CD14-positive monocyte (primary cell): ENCODE measurements at regions not wholly inside any gene's neighbourhood (a gene's known extent, or its start where the extent isn't known, plus 50 kb on each side); places are given as distances from the start of the nearest gene placed in this dataset.

Experiments
- DNase-seq, 3 donors: peaks; one replicate each; pipeline ENCODE4 v3.0.0-alpha.2; 2011 to 2022
- H2AFZ ChIP-seq: 2 replicates; pipeline ENCODE4 v1.6.0; 2012; ENCODE audit warnings: mild to moderate bottlenecking, low read depth, low read length, inconsistent platforms; ENCODE audit not compliant: insufficient read depth, poor library complexity, severe bottlenecking
- H3K27ac ChIP-seq, 2 donors: 1 replicate in 1 of 2; 2 replicates in 1 of 2; pipeline ENCODE4 v1.5.1; 2012 to 2013; ENCODE audit warnings: low read length in 2 of 2, control low read depth in 1 of 2, inconsistent platforms in 1 of 2, low read depth in 1 of 2, mild to moderate bottlenecking in 1 of 2
- H3K27me3 ChIP-seq, 2 donors: one replicate each; pipeline versions ENCODE4 v1.6.0 to v1.6.1; 2011 to 2013; ENCODE audit warnings: low read length in 2 of 2; ENCODE audit not compliant: control insufficient read depth in 2 of 2, insufficient read depth in 2 of 2
- H3K36me3 ChIP-seq, 2 donors: replicated peaks in 1 of 2; 1 replicate in 1 of 2; 2 replicates in 1 of 2; pipeline versions ENCODE4 v1.5.1 to v1.6.1; 2012 to 2013; ENCODE audit warnings: low read length in 2 of 2, control low read depth in 1 of 2, inconsistent platforms in 1 of 2, mild to moderate bottlenecking in 1 of 2; ENCODE audit not compliant: insufficient read depth in 2 of 2, control insufficient read depth in 1 of 2
- H3K4me1 ChIP-seq, 2 donors: 1 replicate in 1 of 2; 2 replicates in 1 of 2; pipeline versions ENCODE4 v1.5.1 to v1.6.1; 2012 to 2013; ENCODE audit warnings: low read length in 2 of 2, control low read depth in 1 of 2, inconsistent platforms in 1 of 2, mild to moderate bottlenecking in 1 of 2, moderate library complexity in 1 of 2; ENCODE audit not compliant: insufficient read depth in 2 of 2, control insufficient read depth in 1 of 2
- H3K4me2 ChIP-seq: replicated peaks from 2 replicates; pipeline ENCODE3; 2012; ENCODE audit warnings: low read length, moderate library complexity, mild to moderate bottlenecking; ENCODE audit not compliant: poor library complexity, severe bottlenecking; ENCODE audit errors: extremely low read depth
- H3K4me3 ChIP-seq, 3 experiments: fragments of 200-600 bp in 1 of 3; sonication (generic) in 1 of 3; replicated peaks in 1 of 3; 1 replicate in 2 of 3; 2 replicates in 1 of 3; pipeline ENCODE4 v1.5.1; 2011 to 2013; ENCODE audit warnings: low read length in 3 of 3, mild to moderate bottlenecking in 3 of 3, control low read depth in 2 of 3, low read depth in 2 of 3, inconsistent platforms in 1 of 3, moderate library complexity in 1 of 3
- H3K79me2 ChIP-seq: 2 replicates; pipeline ENCODE4 v1.6.0; 2012; ENCODE audit warnings: mild to moderate bottlenecking, control low read depth, inconsistent platforms, low read length, moderate library complexity; ENCODE audit not compliant: insufficient read depth
- H3K9ac ChIP-seq: 2 replicates; pipeline ENCODE4 v1.6.0; 2017; ENCODE audit warnings: low read length, mild to moderate bottlenecking; ENCODE audit not compliant: insufficient read depth, poor library complexity, severe bottlenecking
- H3K9me3 ChIP-seq, 2 donors: replicated peaks in 1 of 2; 1 replicate in 1 of 2; 2 replicates in 1 of 2; pipeline versions ENCODE4 v1.5.1 to v1.6.1; 2012 to 2013; ENCODE audit warnings: low read length in 2 of 2, control low read depth in 1 of 2; ENCODE audit not compliant: control insufficient read depth in 1 of 2, insufficient read depth in 1 of 2
- H4K20me1 ChIP-seq: 2 replicates; pipeline ENCODE4 v1.6.0; 2012; ENCODE audit warnings: mild to moderate bottlenecking, low read length, control low read depth, moderate library complexity; ENCODE audit not compliant: insufficient read depth
- H3K27ac Mint-ChIP-seq, 7 donors: one replicate each; pipeline ENCODE4 v1.8.0; 2020; ENCODE audit warnings: mild to moderate bottlenecking in 7 of 7, mixed read lengths in 7 of 7, moderate library complexity in 6 of 7, inconsistent platforms in 2 of 7
- H3K27me3 Mint-ChIP-seq, 3 donors: one replicate each; pipeline ENCODE4 v1.8.0; 2021 to 2022; ENCODE audit warnings: low read depth in 3 of 3, mild to moderate bottlenecking in 3 of 3, mixed read lengths in 3 of 3, moderate library complexity in 3 of 3, inconsistent platforms in 1 of 3
- H3K36me3 Mint-ChIP-seq, 2 donors: one replicate each; pipeline ENCODE4 v1.8.0; 2020; ENCODE audit warnings: mixed read lengths in 2 of 2, inconsistent platforms in 1 of 2, mild to moderate bottlenecking in 1 of 2
- H3K4me1 Mint-ChIP-seq: one replicate; pipeline ENCODE4 v1.8.0; 2020; ENCODE audit warnings: mild to moderate bottlenecking, mixed read lengths
- H3K4me3 Mint-ChIP-seq, 2 donors: one replicate each; pipeline ENCODE4 v1.8.0; 2020; ENCODE audit warnings: mild to moderate bottlenecking in 2 of 2, mixed read lengths in 2 of 2, moderate library complexity in 1 of 2
- H3K9me3 Mint-ChIP-seq, 7 donors: one replicate each; pipeline ENCODE4 v1.8.0; 2020 to 2022; ENCODE audit warnings: mixed read lengths in 7 of 7, mild to moderate bottlenecking in 6 of 7, moderate library complexity in 6 of 7, inconsistent platforms in 2 of 7
- CTCF ChIP-seq: fragments of 200-600 bp; IDR thresholded peaks from one replicate; pipeline ENCODE4 v1.8.0; 2022; ENCODE audit warnings: antibody characterized with exemption, mild to moderate bottlenecking
- WGBS: methylation state at CpG from one replicate; pipeline ENCODE4 v1.1.5; 2013; ENCODE audit warnings: missing lambda C conversion rate; ENCODE audit not compliant: insufficient coverage; 5-methylcytosine and 5-hydroxymethylcytosine counted together
- intact Hi-C, 2 donors: fragments of 100-400 bp; cut with micrococcal nuclease; formaldehyde crosslinking; loops; one replicate each; pipeline versions ENCODE4 v1.15.0 to v1.15.1; 2023

- Histone ChIP-seq H3K27me3 (no peaks in the 10 kb centered on the region), H4K20me1 (no peaks in the 10 kb centered on the region), H2AFZ (no peak overlapping the region), H3K79me2 (no peaks in the 10 kb centered on the region), H3K9me3 (no peaks in the 10 kb centered on the region), H3K4me3 (no peak overlapping the region), H3K4me1 (no peaks in the 10 kb centered on the region), H3K27ac (no peak overlapping the region), H3K36me3 (no peaks in the 10 kb centered on the region), H3K4me2 (no peak overlapping the region), H3K9ac (no peak overlapping the region)
- 48% methylated on average over 2 of the region's 3 CpGs for WGBS
- no peaks in the 10 kb centered on the region for H3K4me1 Mint-ChIP-seq
- intact Hi-C loops: no loop called here
- H3K27me3 Mint-ChIP-seq: peaks cover 0 to 2% (median 0%) of the 10 kb centered on the region in 3 donors
- no peak for DNase-seq
- H3K36me3 Mint-ChIP-seq: no peaks in the 10 kb centered on the region
- no peak for TF ChIP-seq CTCF
- H3K27ac Mint-ChIP-seq: no peak overlapping the region
- no peak overlapping the region for H3K4me3 Mint-ChIP-seq
- peaks cover 0 to 6% (median 4%) of the 10 kb centered on the region in 7 donors for H3K9me3 Mint-ChIP-seq
Measured at GRCh38 chr2:129554373-129554772, 425.1 kb upstream of the RAB6C start.

- Mint-ChIP-seq H3K4me3 (no peak overlapping the region), H3K4me1 (no peaks in the 10 kb centered on the region), H3K9me3 (peaks cover 0 to 8% (median 2%) of the 10 kb centered on the region in 7 donors), H3K36me3 (no peaks in the 10 kb centered on the region), H3K27me3 (peaks cover 0 to 3% (median 0%) of the 10 kb centered on the region in 3 donors), H3K27ac (no peak overlapping the region)
- Histone ChIP-seq H3K4me1 (no peaks in the 10 kb centered on the region), H3K4me3 (no peak overlapping the region), H4K20me1 (no peaks in the 10 kb centered on the region), H3K27ac (no peak overlapping the region), H3K36me3 (no peaks in the 10 kb centered on the region), H3K9me3 (no peaks in the 10 kb centered on the region), H3K27me3 (no peaks in the 10 kb centered on the region), H2AFZ (no peak overlapping the region), H3K4me2 (no peak overlapping the region), H3K79me2 (no peaks in the 10 kb centered on the region), H3K9ac (no peak overlapping the region)
- TF ChIP-seq CTCF: no peak
- 74% methylated on average over 6 of the region's 8 CpGs for WGBS
- intact Hi-C loops: no loop called here
- no peak for DNase-seq
Measured at GRCh38 chr2:129559101-129559500, 420.4 kb upstream of the RAB6C start.
